GM20431 (cell line): ENCODE measurements at regions not wholly inside any gene's neighbourhood (a gene's known extent, or its start where the extent isn't known, plus 50 kb on each side); places are given as distances from the start of the nearest gene placed in this dataset.
"Not testable (repeated sequence)": the region's sequence is repeated elsewhere in the genome, so short reads cannot be mapped to it uniquely, and the experiment has no call there.

Experiments used
- in situ Hi-C: fragments of 300-500 bp; cut with MseI, MboI; formaldehyde crosslinking; loops from one replicate; pipeline ENCODE4 v1.15.0; 2020; ENCODE audit warnings: low sequenced_read_pairs; ENCODE audit not compliant: unreplicated experiment

DNA sequence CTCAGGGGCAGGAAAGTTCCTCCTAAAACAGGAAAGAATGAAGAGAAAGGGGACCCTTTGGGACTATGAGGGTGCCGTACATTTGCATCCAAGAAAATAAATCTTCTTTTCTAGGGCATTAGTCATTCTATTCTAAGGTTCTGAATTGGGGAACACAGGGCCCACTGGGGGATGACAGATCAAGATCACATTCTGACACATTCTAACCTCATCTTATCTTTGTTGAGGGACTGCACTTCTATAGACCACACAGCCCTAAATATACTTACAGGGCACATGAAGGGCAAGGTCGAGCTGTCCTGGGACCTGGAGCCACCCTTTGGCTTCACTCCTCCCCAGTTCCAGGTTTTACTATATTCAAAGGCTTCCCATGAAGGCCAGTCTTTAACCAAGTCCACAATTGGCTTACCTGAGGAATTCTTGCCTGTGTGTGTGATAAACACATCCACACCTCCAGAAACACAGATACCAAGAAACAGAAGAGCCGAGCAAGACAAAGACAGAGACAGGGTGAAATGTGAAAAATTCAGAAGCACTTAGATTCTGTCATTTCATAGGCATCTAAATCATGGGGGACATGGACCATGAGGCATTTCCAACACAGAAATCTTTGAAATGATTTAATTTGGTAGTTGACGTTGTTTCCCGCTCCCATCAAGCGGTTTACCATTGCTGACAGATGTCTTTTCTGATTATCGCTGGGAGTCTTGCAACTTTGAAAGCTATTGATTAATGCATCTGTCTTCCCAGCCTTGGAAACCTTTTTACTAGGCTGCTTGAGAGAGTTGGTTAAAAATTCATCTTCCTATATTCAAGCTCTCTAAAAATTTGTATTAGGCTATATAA is 75.8 kb downstream of the CCDC71L start:
- in situ Hi-C loops: no loop called here

- in situ Hi-C loops: no loop called here
These were observed 77.0 kb downstream of the CCDC71L start for GRCh38 chr7:106583706-106584690.

GRCh38 chr7:106583100-106583499 is 77.9 kb downstream of the CCDC71L start:
- in situ Hi-C loops: no loop called here

- in situ Hi-C loops: no loop called here
These were observed 78.6 kb downstream of the CCDC71L start for GRCh38 chr7:106582365-106582764.

DNA sequence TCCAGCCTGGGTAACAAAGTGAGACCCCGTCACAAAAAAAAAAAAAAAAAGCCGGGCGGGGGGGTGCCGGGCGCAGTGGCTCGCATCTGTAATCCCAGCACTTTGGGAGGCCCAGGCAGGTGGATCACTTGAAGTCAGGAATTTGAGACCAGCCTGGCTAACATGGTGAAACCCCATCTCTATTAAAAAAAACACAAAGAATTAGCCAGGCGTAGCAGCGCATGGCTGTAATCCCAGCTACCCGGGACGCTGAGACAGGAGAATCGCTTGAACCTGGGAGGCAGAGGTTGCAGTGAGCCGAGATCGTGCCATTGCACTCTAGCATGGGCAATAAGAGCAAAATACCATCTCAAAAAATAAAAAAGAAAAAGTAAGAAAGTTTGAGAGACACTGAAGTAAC is 81.9 kb downstream of the CCDC71L start:
- in situ Hi-C loops: not testable (repeated sequence)

- in situ Hi-C loops: no loop called here
These were observed 85.7 kb downstream of the CCDC71L start for GRCh38 chr7:106575138-106575823.

DNA sequence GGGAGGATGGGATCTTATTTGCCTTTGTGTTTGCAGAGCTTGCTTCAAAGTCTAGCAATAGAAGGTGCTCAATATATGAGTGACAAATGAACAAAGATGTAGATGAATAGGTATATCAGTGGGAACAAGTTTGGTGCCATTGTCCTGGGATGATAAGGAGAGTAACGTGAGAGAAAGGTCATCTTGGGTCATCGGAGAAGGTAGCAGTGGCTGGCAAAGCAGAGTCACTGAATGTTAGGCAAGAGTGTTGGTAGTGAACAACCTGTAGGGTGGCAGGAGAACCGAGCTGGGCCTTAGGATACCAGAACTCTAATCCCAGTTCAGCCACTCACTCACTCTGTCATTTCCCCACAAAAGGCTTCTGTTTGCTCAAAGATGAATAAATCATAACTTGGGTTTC is 87.2 kb downstream of the CCDC71L start:
- in situ Hi-C loops: no loop called here

DNA sequence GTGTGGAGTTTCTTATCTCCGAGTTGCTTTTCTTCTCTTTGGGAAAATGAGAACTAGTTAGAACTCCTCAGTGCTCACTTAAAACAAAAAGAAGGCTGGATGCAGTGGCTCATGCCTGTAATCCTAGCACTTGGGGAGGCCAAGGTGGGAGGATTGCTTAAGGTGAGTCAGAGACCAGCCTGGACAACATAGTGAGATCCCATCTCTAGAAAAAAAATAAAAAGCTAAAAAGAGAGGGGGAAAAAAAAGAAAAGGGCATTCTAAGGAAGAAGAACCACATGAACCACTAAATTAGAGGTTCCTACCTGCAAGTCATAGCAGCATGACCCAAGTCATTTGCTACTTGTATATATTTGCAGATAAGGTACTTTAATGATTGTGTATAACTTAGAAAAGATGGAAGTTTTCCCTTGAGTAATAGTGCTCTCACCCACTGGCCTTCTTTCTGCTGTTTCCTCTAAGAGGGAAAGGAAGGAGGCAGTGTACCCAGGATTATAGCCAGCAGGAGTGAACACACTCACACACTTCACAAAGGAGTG is 87.8 kb downstream of the CCDC71L start:
- in situ Hi-C loops: no loop called here

- in situ Hi-C loops: no loop called here
These were observed 88.4 kb downstream of the CCDC71L start for GRCh38 chr7:106572394-106573124.

DNA sequence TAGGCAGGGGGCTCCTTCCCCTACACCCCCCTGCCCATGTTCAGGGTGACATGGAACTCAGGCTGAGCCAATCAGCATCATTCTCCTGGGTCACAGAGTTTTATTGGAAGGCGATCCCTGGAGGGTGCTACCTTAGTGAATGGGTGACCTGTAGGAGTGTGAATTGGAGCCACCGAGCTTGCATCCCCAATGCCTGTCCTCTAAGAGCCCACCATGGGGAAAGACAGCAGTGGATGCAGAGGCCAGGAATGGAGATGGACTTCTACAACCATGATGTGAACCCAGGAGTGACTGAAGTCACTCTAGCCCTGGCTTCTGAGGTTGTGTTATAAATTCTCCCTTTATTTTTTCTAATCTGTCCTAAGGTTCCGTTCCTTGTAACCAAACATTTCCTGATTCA is 89.4 kb downstream of the CCDC71L start:
- in situ Hi-C loops: no loop called here

- in situ Hi-C loops: no loop called here
These were observed 90.0 kb downstream of the CCDC71L start for GRCh38 chr7:106570948-106571418.

DNA sequence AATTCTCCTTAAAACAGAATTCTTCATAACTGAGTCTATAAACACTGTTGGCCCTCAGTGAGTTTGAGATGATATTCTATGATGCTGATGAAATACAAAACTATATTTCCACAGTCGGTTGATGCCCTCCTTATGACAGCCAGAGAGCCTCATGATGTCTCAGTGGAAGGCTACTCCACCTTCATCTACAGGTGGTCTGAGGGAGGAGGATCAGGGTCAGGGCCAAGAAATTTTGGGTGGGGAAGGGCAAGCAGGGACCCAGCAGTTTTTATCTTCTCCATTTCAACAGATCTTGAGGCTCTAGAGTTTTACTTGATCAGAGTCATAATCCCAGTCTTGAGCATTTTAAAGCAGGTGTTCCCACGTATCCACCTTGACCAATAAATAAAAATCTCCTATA is 90.8 kb downstream of the CCDC71L start:
- in situ Hi-C loops: no loop called here

DNA sequence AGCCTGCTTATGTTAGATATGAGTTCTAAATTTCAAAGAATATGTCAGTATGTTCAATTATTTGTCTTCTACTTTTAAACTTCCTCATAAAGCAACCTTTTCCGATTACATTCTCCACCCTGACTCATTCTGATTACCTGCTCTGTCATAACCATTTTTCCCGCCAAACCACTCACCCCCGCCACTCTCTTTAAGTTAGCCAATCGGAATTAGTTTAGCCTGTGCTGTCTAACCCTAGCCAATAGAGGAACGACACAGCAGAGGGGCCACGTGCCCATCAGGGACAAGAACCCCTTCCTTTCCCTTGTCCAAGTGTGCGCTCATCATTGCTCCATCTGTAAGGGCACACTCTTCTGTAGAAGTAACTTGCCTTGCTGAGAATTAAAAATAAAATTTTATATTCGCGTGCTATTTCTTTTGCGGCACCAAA is 91.4 kb downstream of the CCDC71L start:
- in situ Hi-C loops: no loop called here

DNA sequence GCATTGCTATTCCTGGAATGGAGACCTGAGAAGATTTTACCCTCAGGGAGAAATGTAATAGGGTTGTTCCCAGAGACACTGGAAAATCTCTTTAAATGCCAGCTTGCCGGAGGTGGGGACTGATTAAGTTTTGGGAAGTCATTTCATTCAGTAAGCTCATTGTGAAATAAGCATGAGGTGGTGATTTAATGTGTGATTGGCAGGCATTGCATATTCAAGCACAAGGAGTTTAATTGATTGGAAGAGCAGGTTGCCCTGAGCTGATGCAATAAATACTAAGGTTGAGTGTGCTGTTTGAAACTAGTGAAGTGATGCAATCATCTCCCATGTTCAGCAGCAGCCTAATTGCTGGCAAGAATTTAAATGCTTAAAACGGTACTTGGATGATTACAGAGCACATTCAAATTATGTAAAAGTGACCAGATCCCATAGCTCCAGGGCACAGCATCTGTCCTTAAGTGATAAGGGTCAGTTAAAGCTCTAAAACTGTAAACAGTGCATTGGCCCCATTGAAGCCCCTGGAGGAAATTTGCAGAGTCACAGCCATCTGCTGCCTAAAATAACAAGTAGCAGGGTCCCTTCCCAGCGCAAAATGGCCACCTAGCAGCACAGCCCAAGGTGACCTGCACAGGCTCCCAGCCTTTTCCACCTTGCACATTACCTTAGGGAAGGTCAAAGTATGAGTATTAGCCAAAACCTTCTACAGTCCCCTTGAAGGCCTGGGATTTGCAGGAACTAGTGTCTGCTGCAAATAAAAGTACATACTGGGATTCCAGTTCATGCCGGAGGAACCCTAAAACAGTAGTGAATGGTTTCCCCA is 92.1 kb downstream of the CCDC71L start:
- in situ Hi-C loops: no loop called here

DNA sequence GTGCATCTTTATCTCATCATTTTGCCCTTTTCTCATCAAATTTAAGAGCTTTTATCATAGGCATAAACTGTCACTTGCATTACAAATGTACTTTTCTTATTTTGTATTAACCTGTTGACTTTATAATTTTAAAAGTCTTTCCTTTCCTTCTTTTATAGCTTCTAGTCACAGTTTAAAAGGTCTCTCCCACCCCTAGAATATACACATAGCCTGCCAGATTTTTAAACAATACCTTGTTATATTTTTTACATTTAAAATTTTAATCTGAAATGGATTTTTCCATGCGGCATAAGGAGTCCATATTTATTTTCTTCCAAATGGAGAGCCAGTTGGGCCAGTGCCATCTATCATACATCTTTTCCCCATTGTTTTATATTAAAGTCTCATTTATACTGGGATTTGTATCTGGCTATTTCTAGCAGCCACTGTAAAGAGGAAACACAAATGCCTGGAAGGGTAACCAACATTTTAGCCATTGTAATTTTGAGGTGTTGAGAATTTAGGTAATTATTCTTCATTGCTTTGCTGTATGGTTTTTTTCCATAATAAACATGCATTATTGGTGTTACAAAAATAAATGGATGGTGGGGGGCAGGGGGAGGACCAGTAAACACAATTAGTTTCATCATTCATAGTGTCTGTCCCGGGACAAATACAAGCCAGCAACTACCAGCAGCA is 92.8 kb downstream of the CCDC71L start:
- in situ Hi-C loops: no loop called here

GRCh38 chr7:106567204-106568001 is 93.6 kb downstream of the CCDC71L start:
- in situ Hi-C loops: not testable (repeated sequence)

DNA sequence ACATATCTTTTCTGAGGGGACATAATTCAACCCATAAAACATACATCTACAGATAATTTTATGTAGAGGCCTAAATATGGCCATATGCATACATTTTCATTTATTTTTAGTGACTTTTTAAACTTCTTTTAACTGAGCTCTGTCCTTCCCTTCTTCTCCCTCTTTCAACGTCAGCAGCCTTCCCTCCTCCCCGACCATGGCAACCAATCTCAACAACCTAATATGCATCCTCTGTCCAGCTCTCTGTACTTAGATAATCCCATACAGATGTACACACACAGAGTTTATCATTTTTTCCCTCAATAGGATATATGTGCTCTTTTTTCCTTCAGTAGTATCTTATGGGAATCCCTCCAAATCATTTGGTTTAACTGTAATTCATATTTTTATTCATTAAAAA is 94.3 kb downstream of the CCDC71L start:
- in situ Hi-C loops: no loop called here
